ENCODE measurements at regions not wholly inside any gene's neighbourhood (a gene's known extent, or its start where the extent isn't known, plus 50 kb on each side); places are given as distances from the start of the nearest gene placed in this dataset.

DNA sequence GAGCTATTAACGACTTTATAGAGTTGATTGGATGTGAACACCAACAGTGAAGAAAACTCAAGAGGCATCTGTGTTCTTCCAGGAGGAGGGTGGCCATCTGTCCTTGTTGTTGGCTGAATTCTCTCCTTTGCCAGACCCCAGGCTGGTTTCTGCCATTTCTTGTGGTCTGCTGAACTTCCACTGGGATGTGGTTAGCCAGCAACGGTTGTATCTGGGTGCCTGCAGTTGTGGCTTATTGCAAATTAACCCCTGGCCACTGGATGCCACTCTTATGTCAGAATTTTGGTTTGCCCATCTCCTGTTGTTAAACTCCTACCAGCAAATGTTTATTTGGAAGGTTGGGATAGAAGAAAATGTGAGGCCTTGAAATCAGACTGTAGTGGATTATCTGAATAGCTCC lies 163.6 kb upstream of the TBC1D5 start:
- no peak overlapping the region for H2BK120ac ChIP-seq (replicated peaks; ENCODE audit: low read depth, low read length)
- ChIA-PET CTCF (ENCODE audit: partially characterized antibody) (interaction anchor here (0.6 to 1.7 kb wide), 6 partner anchors 10 to 389 kb away, joined by 3 to 5 read pairs (median 4); no protein-coding TSS in a partner anchor), POLR2A (ENCODE audit: partially characterized antibody) (no interaction called here)
- peaks cover 0 to 11% (median 3%) of the 10 kb centered on the region in 4 experiments; a peak in 4 of 7 replicates for H3K4me1 ChIP-seq (replicated peaks in 1 of 4; ENCODE audit: control insufficient read depth in 3 of 4, insufficient read depth in 4 of 4, low read length in 3 of 4)
- no peaks in the 10 kb centered on the region for H3K79me2 ChIP-seq (ENCODE audit: control insufficient read depth in 1 of 2, insufficient read depth in 2 of 2, low read length in 2 of 2)
- FAIRE-seq (no peak), DNase-seq (ENCODE audit: low read depth in 1 of 2, low spot score in 2 of 2) (no peak)
- no peaks in the 10 kb centered on the region for H3K36me3 ChIP-seq (ENCODE audit: control insufficient read depth in 2 of 4, insufficient read depth in 4 of 4, low read length in 3 of 4)
- no peak overlapping the region for H2BK5ac ChIP-seq (ENCODE audit: low read depth, low read length)
- H3K27ac ChIP-seq (ENCODE audit: low read depth, low read length) = no peak overlapping the region
- no peak overlapping the region for H3K56ac ChIP-seq (replicated peaks; ENCODE audit: insufficient read length, low read depth, low read length)
- H3K9ac ChIP-seq (replicated peaks in 1 of 4; ENCODE audit: extremely low read depth in 1 of 4, low read depth in 3 of 4, low read length in 3 of 4) = no peak overlapping the region
- H4K91ac ChIP-seq (replicated peaks; ENCODE audit: insufficient read length, low read length) = no peak overlapping the region
- TF ChIP-seq NANOG (IDR thresholded peaks at IDR 0.05; ENCODE audit: insufficient read depth, low read depth, low read length, poor library complexity, severe bottlenecking) (no peak), FOSL1 (IDR thresholded peaks at IDR 0.05; ENCODE audit: insufficient read depth, low read depth, low read length) (no peak), RAD21 (IDR thresholded peaks at IDR 0.05 in 1 of 2, conservative IDR thresholded peaks at IDR 0.05 in 1 of 2; ENCODE audit: low read depth in 2 of 2, low read length in 2 of 2) (peak in 1 of 2 experiments; percentile 18; a peak in 2 of 4 replicates)
- no peaks in the 10 kb centered on the region for H4K20me1 ChIP-seq (replicated peaks in 1 of 2; ENCODE audit: control insufficient read depth in 1 of 2, insufficient read depth in 2 of 2, low read length in 2 of 2)
- H3K14ac ChIP-seq (ENCODE audit: insufficient read length) = no peak overlapping the region
- H3K4me2 ChIP-seq (ENCODE audit: insufficient read depth in 1 of 2, low read depth in 2 of 2, low read length in 2 of 2) = no peak overlapping the region
- no peaks in the 10 kb centered on the region; a peak in 1 of 4 replicates for H3K9me3 ChIP-seq (ENCODE audit: insufficient read depth in 2 of 2, low read depth in 1 of 2, low read length in 1 of 2)
- H3K23me2 ChIP-seq (ENCODE audit: low read depth, low read length) = no peaks in the 10 kb centered on the region
- no peak overlapping the region for H3K4me3 ChIP-seq (ENCODE audit: extremely low read depth in 1 of 4, insufficient read depth in 2 of 4, low read depth in 3 of 4, low read length in 4 of 4)
- no peaks in the 10 kb centered on the region; the same call in 1 of the 2 replicates for H3K79me1 ChIP-seq (ENCODE audit: low read depth, low read length)
- H3K18ac ChIP-seq (ENCODE audit: extremely low read depth, low read length) = no peak overlapping the region
- no peak overlapping the region for H2AFZ ChIP-seq (ENCODE audit: low read length)
- WGBS, 2 experiments (ENCODE audit: extremely low coverage in 1 of 2, insufficient coverage in 1 of 2, insufficient read length in 1 of 2, insufficient replicate concordance in 2 of 2, low coverage in 1 of 2, low lambda C conversion rate in 2 of 2, missing lambda C conversion rate in 1 of 2) = 90% methylated on average over 2 of the region's 2 CpGs; no CpG with 5 or more reads in 1 of the 2 experiments
- H4K5ac ChIP-seq (ENCODE audit: insufficient read length, low read depth, low read length) = no peak overlapping the region
- no peak overlapping the region for H3K4ac ChIP-seq (replicated peaks; ENCODE audit: insufficient read length, low read depth, low read length)
- H3K23ac ChIP-seq (ENCODE audit: insufficient read length) = no peak overlapping the region
- no peak overlapping the region for H2AK5ac ChIP-seq (ENCODE audit: low read depth, low read length)
- no peak overlapping the region for H2BK12ac ChIP-seq (ENCODE audit: low read depth, low read length)
- H4K8ac ChIP-seq (ENCODE audit: extremely low read depth, insufficient read depth, low read length) = no peak overlapping the region
- no peaks in the 10 kb centered on the region for H3K27me3 ChIP-seq (replicated peaks in 1 of 4; ENCODE audit: control insufficient read depth in 3 of 4, extremely low read depth in 1 of 4, insufficient read depth in 3 of 4, low read length in 3 of 4)
- no peak overlapping the region for H2BK20ac ChIP-seq (ENCODE audit: low read length)
- no peak overlapping the region for H2BK15ac ChIP-seq (ENCODE audit: low read length)

All from H1 (cell line).